ENCODE measurements at regions not wholly inside any gene's neighbourhood (a gene's known extent, or its start where the extent isn't known, plus 50 kb on each side); places are given as distances from the start of the nearest gene placed in this dataset.

DNA sequence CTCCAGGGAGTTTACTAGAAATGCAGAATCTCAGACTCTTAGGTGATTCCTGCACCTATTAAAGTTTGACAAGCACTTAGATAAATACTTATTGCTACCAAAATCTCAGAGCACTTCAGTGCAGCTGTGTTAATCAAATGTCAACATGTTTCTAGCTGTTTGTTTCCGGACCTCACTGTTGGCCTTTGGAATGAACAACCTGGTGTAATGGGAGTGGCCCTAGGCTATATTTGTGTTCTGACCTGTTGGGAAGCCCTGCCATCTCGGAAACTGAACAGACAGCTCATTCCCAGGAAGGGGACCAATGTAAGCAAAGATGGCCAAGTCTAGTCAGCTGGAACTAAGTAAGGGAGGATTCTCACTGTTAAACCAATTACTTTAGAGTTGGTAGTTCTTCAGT lies 145.0 kb upstream of the SLC28A3 start:
- TF ChIP-seq, protein P1, sequence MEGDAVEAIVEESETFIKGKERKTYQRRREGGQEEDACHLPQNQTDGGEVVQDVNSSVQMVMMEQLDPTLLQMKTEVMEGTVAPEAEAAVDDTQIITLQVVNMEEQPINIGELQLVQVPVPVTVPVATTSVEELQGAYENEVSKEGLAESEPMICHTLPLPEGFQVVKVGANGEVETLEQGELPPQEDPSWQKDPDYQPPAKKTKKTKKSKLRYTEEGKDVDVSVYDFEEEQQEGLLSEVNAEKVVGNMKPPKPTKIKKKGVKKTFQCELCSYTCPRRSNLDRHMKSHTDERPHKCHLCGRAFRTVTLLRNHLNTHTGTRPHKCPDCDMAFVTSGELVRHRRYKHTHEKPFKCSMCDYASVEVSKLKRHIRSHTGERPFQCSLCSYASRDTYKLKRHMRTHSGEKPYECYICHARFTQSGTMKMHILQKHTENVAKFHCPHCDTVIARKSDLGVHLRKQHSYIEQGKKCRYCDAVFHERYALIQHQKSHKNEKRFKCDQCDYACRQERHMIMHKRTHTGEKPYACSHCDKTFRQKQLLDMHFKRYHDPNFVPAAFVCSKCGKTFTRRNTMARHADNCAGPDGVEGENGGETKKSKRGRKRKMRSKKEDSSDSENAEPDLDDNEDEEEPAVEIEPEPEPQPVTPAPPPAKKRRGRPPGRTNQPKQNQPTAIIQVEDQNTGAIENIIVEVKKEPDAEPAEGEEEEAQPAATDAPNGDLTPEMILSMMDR (IDR thresholded peaks at IDR 0.05; ENCODE audit: borderline replicate concordance, extremely low read depth, low read length, poor library complexity, severe bottlenecking): no peak
- no peak for TF ChIP-seq EZH2 (IDR thresholded peaks at IDR 0.05; ENCODE audit: borderline replicate concordance, low read depth, low read length, severe bottlenecking)
